ENCODE measurements at regions not wholly inside any gene's neighbourhood (a gene's known extent, or its start where the extent isn't known, plus 50 kb on each side); places are given as distances from the start of the nearest gene placed in this dataset.

GRCh38 chr17:34736611-34737010, 157.2 kb downstream of the TMEM132E start:
- no peak for TF ChIP-seq CTCF (IDR thresholded peaks at IDR 0.05)

GRCh38 chr17:34733333-34733732, 154.0 kb downstream of the TMEM132E start:
- no peak for TF ChIP-seq CTCF (IDR thresholded peaks at IDR 0.05)
- intact Hi-C loops (cut with DNase I): no loop called here
- H3K4me3 ChIP-seq: no peak overlapping the region
- DNase-seq: no peak
- H3K36me3 ChIP-seq: no peaks in the 10 kb centered on the region
- no peak overlapping the region for H3K27ac ChIP-seq
- H3K9ac ChIP-seq (ENCODE audit: low read depth in 2 of 2, low read length in 2 of 2): no peak overlapping the region
- H3K9me3 ChIP-seq: no peaks in the 10 kb centered on the region
- H3K27me3 ChIP-seq: no peaks in the 10 kb centered on the region
- no peaks in the 10 kb centered on the region for H3K4me1 ChIP-seq

More at GRCh38 chr17:34736611-34737010, 157.2 kb downstream of the TMEM132E start:
- H3K27me3 ChIP-seq: no peaks in the 10 kb centered on the region
- no peaks in the 10 kb centered on the region for H3K36me3 ChIP-seq
- no peak overlapping the region for H3K27ac ChIP-seq
- no peak overlapping the region for H3K4me3 ChIP-seq
- H3K9ac ChIP-seq (ENCODE audit: low read depth in 2 of 2, low read length in 2 of 2): no peak overlapping the region
- intact Hi-C loops (cut with DNase I): no loop called here
- DNase-seq: no peak
- H3K9me3 ChIP-seq: no peaks in the 10 kb centered on the region
- H3K4me1 ChIP-seq: no peaks in the 10 kb centered on the region

- intact Hi-C loops (cut with DNase I): no loop called here
- no peak for TF ChIP-seq CTCF (IDR thresholded peaks at IDR 0.05)
- DNase-seq: no peak
- Histone ChIP-seq H3K27ac (no peak overlapping the region), H3K9me3 (no peaks in the 10 kb centered on the region), H3K4me1 (no peaks in the 10 kb centered on the region), H3K36me3 (no peaks in the 10 kb centered on the region), H3K4me3 (no peak overlapping the region), H3K27me3 (no peaks in the 10 kb centered on the region), H3K9ac (ENCODE audit: low read depth in 2 of 2, low read length in 2 of 2) (no peak overlapping the region)
Observed at GRCh38 chr17:34730816-34731215, 151.4 kb downstream of the TMEM132E start.

GRCh38 chr17:34728771-34729310, 149.5 kb downstream of the TMEM132E start:
- H3K27ac ChIP-seq: no peak overlapping the region
- H3K9me3 ChIP-seq: no peaks in the 10 kb centered on the region
- no peaks in the 10 kb centered on the region for H3K36me3 ChIP-seq
- intact Hi-C loops (cut with DNase I): no loop called here
- H3K4me1 ChIP-seq: no peaks in the 10 kb centered on the region
- no peak overlapping the region for H3K9ac ChIP-seq (ENCODE audit: low read depth in 2 of 2, low read length in 2 of 2)
- no peaks in the 10 kb centered on the region for H3K27me3 ChIP-seq
- TF ChIP-seq CTCF (IDR thresholded peaks at IDR 0.05): no peak
- H3K4me3 ChIP-seq: no peak overlapping the region
- DNase-seq: no peak

- no peak overlapping the region for H3K27ac ChIP-seq
- intact Hi-C loops (cut with DNase I): no loop called here
Observed at GRCh38 chr17:34727601-34728000, 148.2 kb downstream of the TMEM132E start.

More at GRCh38 chr17:34727601-34728000, 148.2 kb downstream of the TMEM132E start:
- no peak for DNase-seq
- TF ChIP-seq CTCF (IDR thresholded peaks at IDR 0.05): no peak
- no peak overlapping the region for H3K4me3 ChIP-seq
- H3K9ac ChIP-seq (ENCODE audit: low read depth in 2 of 2, low read length in 2 of 2): no peak overlapping the region
- no peaks in the 10 kb centered on the region for H3K36me3 ChIP-seq
- no peaks in the 10 kb centered on the region for H3K27me3 ChIP-seq
- no peaks in the 10 kb centered on the region for H3K9me3 ChIP-seq
- H3K4me1 ChIP-seq: no peaks in the 10 kb centered on the region

Data from colonic mucosa (tissue), 4 donors.